HCT116 (cell line): ENCODE measurements at regions not wholly inside any gene's neighbourhood (a gene's known extent, or its start where the extent isn't known, plus 50 kb on each side); places are given as distances from the start of the nearest gene placed in this dataset.

Experiments used
- ATAC-seq: fragments of 200-7000 bp; cut with Tn5 transposase; 2 replicates; pipeline ENCODE4 v1.9.1; 2020; ENCODE audit warnings: mild to moderate bottlenecking, moderate library complexity
- BruUV-seq: library from RNA; stranded (reverse); fragments of 400-500 nt; replicated peaks from 2 replicates; lab custom pipeline; 2021; lab: Mats Ljungman, UMichigan
- CTCF ChIA-PET: fragments of 300-600 bp; sonication (Branson Sonifier 250); formaldehyde crosslinking; loops from one replicate; lab custom pipeline; 2021; ENCODE audit warnings: antibody characterized with exemption; lab: Charles Lee
- POLR2A ChIA-PET: fragments of 300-600, 350-600 bp; sonication (Branson Sonifier 250); formaldehyde crosslinking; loops from one replicate; lab custom pipeline; 2021; ENCODE audit warnings: antibody characterized with exemption; lab: Charles Lee
- RAD21 ChIA-PET, 2 experiments: fragments of 300-600 bp; sonication (Branson Sonifier 250); formaldehyde crosslinking; loops; one replicate each; lab custom pipeline; 2023; ENCODE audit warnings: low total read pairs in 2 of 2; ENCODE audit not compliant: uncharacterized antibody in 2 of 2, unreplicated experiment in 2 of 2, low non-redundant PET in 1 of 2; lab: Charles Lee
- DNase-seq: peaks from one replicate; pipeline ENCODE4 v3.0.0-alpha.2; 2010; ENCODE audit warnings: low read depth, low spot score
- H2AFZ ChIP-seq: fragments of 200-600 bp; shearing (Covaris generic), sonication (generic); 2 replicates; pipeline ENCODE4 v1.6.1; 2017; ENCODE audit warnings: low read depth, mixed run types, mixed read lengths, antibody characterized with exemption, low read length; ENCODE audit not compliant: poor library complexity, severe bottlenecking
- H3K27ac ChIP-seq: 2 replicates; pipeline ENCODE4 v1.5.1; 2012; ENCODE audit warnings: low read depth, low read length
- H3K27me3 ChIP-seq: fragments of 200-600 bp; sonication (generic); 2 replicates; pipeline ENCODE4 v1.6.1; 2016; ENCODE audit warnings: mixed run types, low read length, mixed read lengths; ENCODE audit not compliant: insufficient read depth
- H3K36me3 ChIP-seq, 2 experiments: fragments of 200-500 bp in 1 of 2; fragments of 200-600 bp in 1 of 2; sonication (Bioruptor generic) in 1 of 2; sonication (generic) in 1 of 2; 2 replicates each; pipeline versions ENCODE4 v1.5.1 to v1.6.1; 2014 to 2016; ENCODE audit warnings: low read length in 2 of 2, inconsistent platforms in 1 of 2, mixed read lengths in 1 of 2, mixed run types in 1 of 2; ENCODE audit not compliant: insufficient read depth in 2 of 2, control insufficient read depth in 1 of 2
- H3K4me1 ChIP-seq, 2 experiments: fragments of 200-600 bp in 1 of 2; sonication (generic) in 1 of 2; 2 replicates each; pipeline versions ENCODE4 v1.5.1 to v1.6.1; 2012 to 2017; ENCODE audit warnings: low read length in 2 of 2, inconsistent platforms in 1 of 2, mild to moderate bottlenecking in 1 of 2, mixed read lengths in 1 of 2, mixed run types in 1 of 2, moderate library complexity in 1 of 2; ENCODE audit not compliant: insufficient read depth in 2 of 2, control insufficient read depth in 1 of 2
- H3K4me2 ChIP-seq: fragments of 200-600 bp; sonication (generic); 2 replicates; pipeline ENCODE4 v1.6.1; 2017; ENCODE audit warnings: mixed run types, low read length, mixed read lengths
- H3K4me3 ChIP-seq, 2 experiments: fragments of 200-600 bp in 1 of 2; sonication (generic) in 1 of 2; replicated peaks in 1 of 2; 2 replicates each; pipeline ENCODE4 v1.5.1; 2011 to 2016; ENCODE audit warnings: low read length in 2 of 2, control low read depth in 1 of 2, low read depth in 1 of 2, mild to moderate bottlenecking in 1 of 2, mixed read lengths in 1 of 2, mixed run types in 1 of 2
- H3K79me2 ChIP-seq: fragments of 200-600 bp; sonication (generic); 2 replicates; pipeline ENCODE4 v1.6.1; 2017; ENCODE audit warnings: mild to moderate bottlenecking, mixed run types, low read length, moderate library complexity, mixed read lengths; ENCODE audit not compliant: insufficient read depth
- H3K9ac ChIP-seq: fragments of 200-600 bp; sonication (generic); 2 replicates; pipeline ENCODE4 v1.6.1; 2016; ENCODE audit warnings: low read length, mixed read lengths
- H3K9me2 ChIP-seq: fragments of 200-600 bp; sonication (generic), shearing (Covaris generic); 2 replicates; pipeline ENCODE4 v1.6.1; 2017; ENCODE audit warnings: mixed run types, mild to moderate bottlenecking, moderate library complexity; ENCODE audit not compliant: insufficient read depth
- H3K9me3 ChIP-seq, 2 experiments: fragments of 200-500 bp in 1 of 2; fragments of 200-600 bp in 1 of 2; sonication (Bioruptor generic) in 1 of 2; sonication (generic) in 1 of 2; 2 replicates each; pipeline ENCODE4 v1.6.1; 2014 to 2017; ENCODE audit warnings: low read length in 2 of 2, mixed read lengths in 2 of 2, inconsistent platforms in 1 of 2, low read depth in 1 of 2, mild to moderate bottlenecking in 1 of 2, mixed run types in 1 of 2, moderate library complexity in 1 of 2; ENCODE audit not compliant: control insufficient read depth in 1 of 2, insufficient read depth in 1 of 2
- H4K20me1 ChIP-seq: fragments of 200-600 bp; sonication (generic), shearing (Covaris generic); 2 replicates; pipeline ENCODE4 v1.6.1; 2017; ENCODE audit warnings: mixed run types, mild to moderate bottlenecking, moderate library complexity; ENCODE audit not compliant: insufficient read depth
- ATF3 ChIP-seq: IDR thresholded peaks from 2 replicates; pipeline ENCODE4 v1.6.1; 2012
- CBX3 ChIP-seq: IDR thresholded peaks from 2 replicates; pipeline ENCODE4 v1.6.1; 2012; ENCODE audit warnings: low read depth
- CEBPB ChIP-seq: IDR thresholded peaks from 2 replicates; pipeline ENCODE4 v1.6.1; 2012; ENCODE audit warnings: low read depth
- EZH2 ChIP-seq: fragments of 200-600 bp; sonication (generic); IDR thresholded peaks from 2 replicates; pipeline ENCODE4 v1.6.1; 2017; ENCODE audit warnings: antibody characterized with exemption, mixed run types
- EZH2phosphoT487 ChIP-seq: fragments of 200-600 bp; IDR thresholded peaks from 2 replicates; pipeline ENCODE4 v1.6.1; 2018; ENCODE audit warnings: antibody characterized with exemption, borderline replicate concordance
- FOSL1 ChIP-seq: IDR thresholded peaks from 2 replicates; pipeline ENCODE4 v1.6.1; 2012; ENCODE audit warnings: low read depth
- JUND ChIP-seq: IDR thresholded peaks from 2 replicates; pipeline ENCODE4 v1.6.1; 2012
- MAX ChIP-seq: IDR thresholded peaks from 2 replicates; pipeline ENCODE4 v1.6.1; 2012
- POLR2A ChIP-seq: IDR thresholded peaks from 2 replicates; pipeline ENCODE4 v1.7.0; 2011; ENCODE audit warnings: borderline replicate concordance; ENCODE audit not compliant: insufficient read depth, insufficient read length; ENCODE audit errors: extremely low read depth
- POLR2AphosphoS5 ChIP-seq: IDR thresholded peaks from 2 replicates; pipeline ENCODE4 v1.6.1; 2011; ENCODE audit warnings: mild to moderate bottlenecking, low read depth, low read length, moderate library complexity
- RAD21 ChIP-seq: IDR thresholded peaks from 2 replicates; pipeline ENCODE4 v1.6.1; 2012; ENCODE audit warnings: low read depth, mild to moderate bottlenecking
- SIN3A ChIP-seq: IDR thresholded peaks from 2 replicates; pipeline ENCODE4 v1.6.1; 2012; ENCODE audit warnings: low read depth
- SP1 ChIP-seq: IDR thresholded peaks from 2 replicates; pipeline ENCODE4 v1.6.1; 2012; ENCODE audit warnings: low read depth
- TCF7L2 ChIP-seq: IDR thresholded peaks from 2 replicates; pipeline ENCODE4 v1.7.0; 2011; ENCODE audit warnings: borderline replicate concordance, inconsistent platforms; ENCODE audit not compliant: insufficient read depth, insufficient read length; ENCODE audit errors: extremely low read depth
- YY1 ChIP-seq: IDR thresholded peaks from 2 replicates; pipeline ENCODE4 v1.6.1; 2011; ENCODE audit warnings: low read length, low read depth, moderate library complexity, mild to moderate bottlenecking; ENCODE audit not compliant: insufficient replicate concordance; ENCODE audit errors: extremely low read depth
- ZFX ChIP-seq: fragments of 450-650 bp; IDR thresholded peaks from 2 replicates; pipeline ENCODE4 v1.6.1; 2017
- ZNF274 ChIP-seq: fragments of 200-500 bp; sonication (Bioruptor generic); IDR thresholded peaks from 2 replicates; pipeline ENCODE4 v1.6.1; 2014; ENCODE audit warnings: mild to moderate bottlenecking, low read depth, low read length, inconsistent platforms
- intact Hi-C: fragments of 100-400 bp; cut with micrococcal nuclease; formaldehyde crosslinking; loops from 2 replicates; pipeline ENCODE4 v1.10.0; 2022
- TF ChIP-seq, protein P1 (sequence below): IDR thresholded peaks from 2 replicates; pipeline ENCODE4 v1.6.1; 2012; ENCODE audit warnings: low read depth
- TF ChIP-seq, protein P2 (sequence below): IDR thresholded peaks from 2 replicates; pipeline ENCODE4 v1.6.1; 2011; ENCODE audit warnings: mild to moderate bottlenecking, low read length, moderate library complexity; ENCODE audit not compliant: insufficient replicate concordance; ENCODE audit errors: extremely low read depth
- TF ChIP-seq, protein P3 (sequence below), 3 experiments: fragments of 200-600 bp in 1 of 3; sonication (generic) in 1 of 3; IDR thresholded peaks in 2 of 3; conservative IDR thresholded peaks in 1 of 3; 2 replicates each; pipeline ENCODE4 v1.5.1; 2012 to 2017; ENCODE audit warnings: low read depth in 2 of 3, low read length in 2 of 3, antibody characterized with exemption in 1 of 3, borderline replicate concordance in 1 of 3, control low read depth in 1 of 3, mild to moderate bottlenecking in 1 of 3, mixed read lengths in 1 of 3, mixed run types in 1 of 3, moderate library complexity in 1 of 3; ENCODE audit not compliant: insufficient read depth in 1 of 3

GRCh38 chr7:68613897-68614296, 984.4 kb upstream of the AUTS2 start:
- Histone ChIP-seq H3K36me3 (no peaks in the 10 kb centered on the region), H3K9me2 (no peaks in the 10 kb centered on the region), H4K20me1 (no peaks in the 10 kb centered on the region), H3K4me2 (no peak overlapping the region), H3K79me2 (no peaks in the 10 kb centered on the region), H3K4me3 (no peak overlapping the region), H3K4me1 (no peaks in the 10 kb centered on the region), H2AFZ (no peak overlapping the region), H3K27me3 (no peaks in the 10 kb centered on the region), H3K9ac (no peak overlapping the region), H3K9me3 (peaks cover 0 to 20% of the 10 kb centered on the region in 2 experiments; a peak in 2 of 4 replicates), H3K27ac (no peak overlapping the region)
- intact Hi-C loops, result no loop called here
- POLR2A ChIA-PET, result no interaction called here
- CTCF ChIA-PET, result no interaction called here
- DNase-seq (no peak), ATAC-seq (no peak)
- no TSS peak for BruUV-seq
- RAD21 ChIA-PET, result no interaction called here
- TF ChIP-seq, protein P1, sequence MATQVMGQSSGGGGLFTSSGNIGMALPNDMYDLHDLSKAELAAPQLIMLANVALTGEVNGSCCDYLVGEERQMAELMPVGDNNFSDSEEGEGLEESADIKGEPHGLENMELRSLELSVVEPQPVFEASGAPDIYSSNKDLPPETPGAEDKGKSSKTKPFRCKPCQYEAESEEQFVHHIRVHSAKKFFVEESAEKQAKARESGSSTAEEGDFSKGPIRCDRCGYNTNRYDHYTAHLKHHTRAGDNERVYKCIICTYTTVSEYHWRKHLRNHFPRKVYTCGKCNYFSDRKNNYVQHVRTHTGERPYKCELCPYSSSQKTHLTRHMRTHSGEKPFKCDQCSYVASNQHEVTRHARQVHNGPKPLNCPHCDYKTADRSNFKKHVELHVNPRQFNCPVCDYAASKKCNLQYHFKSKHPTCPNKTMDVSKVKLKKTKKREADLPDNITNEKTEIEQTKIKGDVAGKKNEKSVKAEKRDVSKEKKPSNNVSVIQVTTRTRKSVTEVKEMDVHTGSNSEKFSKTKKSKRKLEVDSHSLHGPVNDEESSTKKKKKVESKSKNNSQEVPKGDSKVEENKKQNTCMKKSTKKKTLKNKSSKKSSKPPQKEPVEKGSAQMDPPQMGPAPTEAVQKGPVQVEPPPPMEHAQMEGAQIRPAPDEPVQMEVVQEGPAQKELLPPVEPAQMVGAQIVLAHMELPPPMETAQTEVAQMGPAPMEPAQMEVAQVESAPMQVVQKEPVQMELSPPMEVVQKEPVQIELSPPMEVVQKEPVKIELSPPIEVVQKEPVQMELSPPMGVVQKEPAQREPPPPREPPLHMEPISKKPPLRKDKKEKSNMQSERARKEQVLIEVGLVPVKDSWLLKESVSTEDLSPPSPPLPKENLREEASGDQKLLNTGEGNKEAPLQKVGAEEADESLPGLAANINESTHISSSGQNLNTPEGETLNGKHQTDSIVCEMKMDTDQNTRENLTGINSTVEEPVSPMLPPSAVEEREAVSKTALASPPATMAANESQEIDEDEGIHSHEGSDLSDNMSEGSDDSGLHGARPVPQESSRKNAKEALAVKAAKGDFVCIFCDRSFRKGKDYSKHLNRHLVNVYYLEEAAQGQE, result no peak
- TF ChIP-seq EZH2phosphoT487 (no peak), MAX (no peak), CBX3 (no peak), SP1 (no peak), YY1 (no peak), CEBPB (no peak), TCF7L2 (no peak), JUND (no peak), ZFX (no peak), POLR2AphosphoS5 (no peak), EZH2 (no peak), ATF3 (no peak), RAD21 (no peak), ZNF274 (no peak), POLR2A (no peak), FOSL1 (no peak), SIN3A (no peak)
- TF ChIP-seq, protein P2, sequence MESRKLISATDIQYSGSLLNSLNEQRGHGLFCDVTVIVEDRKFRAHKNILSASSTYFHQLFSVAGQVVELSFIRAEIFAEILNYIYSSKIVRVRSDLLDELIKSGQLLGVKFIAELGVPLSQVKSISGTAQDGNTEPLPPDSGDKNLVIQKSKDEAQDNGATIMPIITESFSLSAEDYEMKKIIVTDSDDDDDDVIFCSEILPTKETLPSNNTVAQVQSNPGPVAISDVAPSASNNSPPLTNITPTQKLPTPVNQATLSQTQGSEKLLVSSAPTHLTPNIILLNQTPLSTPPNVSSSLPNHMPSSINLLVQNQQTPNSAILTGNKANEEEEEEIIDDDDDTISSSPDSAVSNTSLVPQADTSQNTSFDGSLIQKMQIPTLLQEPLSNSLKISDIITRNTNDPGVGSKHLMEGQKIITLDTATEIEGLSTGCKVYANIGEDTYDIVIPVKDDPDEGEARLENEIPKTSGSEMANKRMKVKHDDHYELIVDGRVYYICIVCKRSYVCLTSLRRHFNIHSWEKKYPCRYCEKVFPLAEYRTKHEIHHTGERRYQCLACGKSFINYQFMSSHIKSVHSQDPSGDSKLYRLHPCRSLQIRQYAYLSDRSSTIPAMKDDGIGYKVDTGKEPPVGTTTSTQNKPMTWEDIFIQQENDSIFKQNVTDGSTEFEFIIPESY, result no peak
- TF ChIP-seq, protein P3, sequence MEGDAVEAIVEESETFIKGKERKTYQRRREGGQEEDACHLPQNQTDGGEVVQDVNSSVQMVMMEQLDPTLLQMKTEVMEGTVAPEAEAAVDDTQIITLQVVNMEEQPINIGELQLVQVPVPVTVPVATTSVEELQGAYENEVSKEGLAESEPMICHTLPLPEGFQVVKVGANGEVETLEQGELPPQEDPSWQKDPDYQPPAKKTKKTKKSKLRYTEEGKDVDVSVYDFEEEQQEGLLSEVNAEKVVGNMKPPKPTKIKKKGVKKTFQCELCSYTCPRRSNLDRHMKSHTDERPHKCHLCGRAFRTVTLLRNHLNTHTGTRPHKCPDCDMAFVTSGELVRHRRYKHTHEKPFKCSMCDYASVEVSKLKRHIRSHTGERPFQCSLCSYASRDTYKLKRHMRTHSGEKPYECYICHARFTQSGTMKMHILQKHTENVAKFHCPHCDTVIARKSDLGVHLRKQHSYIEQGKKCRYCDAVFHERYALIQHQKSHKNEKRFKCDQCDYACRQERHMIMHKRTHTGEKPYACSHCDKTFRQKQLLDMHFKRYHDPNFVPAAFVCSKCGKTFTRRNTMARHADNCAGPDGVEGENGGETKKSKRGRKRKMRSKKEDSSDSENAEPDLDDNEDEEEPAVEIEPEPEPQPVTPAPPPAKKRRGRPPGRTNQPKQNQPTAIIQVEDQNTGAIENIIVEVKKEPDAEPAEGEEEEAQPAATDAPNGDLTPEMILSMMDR (IDR thresholded peaks at IDR 0.05 in 2 of 3, conservative IDR thresholded peaks at IDR 0.05 in 1 of 3; ENCODE audit: borderline replicate concordance in 1 of 3, insufficient read depth in 1 of 3, low read depth in 2 of 3, low read length in 2 of 3), result no peak
